SK-N-SH (cell line): ENCODE measurements at regions not wholly inside any gene's neighbourhood (a gene's known extent, or its start where the extent isn't known, plus 50 kb on each side); places are given as distances from the start of the nearest gene placed in this dataset.

Experiments
- CTCF ChIA-PET: fragments of 300-600, 350-600 bp; formaldehyde crosslinking; extraction: SDS; loops from one replicate; lab custom pipeline; 2021; lab: Yijun Ruan, JAX
- POLR2A ChIA-PET: fragments of 350-600 bp; sonication (Branson Sonifier 250); formaldehyde crosslinking; extraction: SDS; loops from one replicate; lab custom pipeline; 2020; ENCODE audit warnings: antibody characterized with exemption, inconsistent platforms; lab: Yijun Ruan, JAX
- DNase-seq: peaks from one replicate; pipeline ENCODE4 v3.0.0; 2012
- H2AFZ ChIP-seq: fragments of 200-600 bp; sonication (generic); 2 replicates; pipeline ENCODE4 v1.8.1; 2016; ENCODE audit warnings: antibody characterized with exemption, mild to moderate bottlenecking, low read depth
- H3F3A ChIP-seq: fragments of 200-600 bp; sonication (generic); replicated peaks from 2 replicates; pipeline ENCODE3; 2016; ENCODE audit warnings: antibody characterized with exemption, mild to moderate bottlenecking; ENCODE audit not compliant: insufficient read depth
- H3K27ac ChIP-seq, 2 experiments: fragments of 200-500 bp in 1 of 2; fragments of 200-600 bp in 1 of 2; sonication (Bioruptor generic) in 1 of 2; sonication (generic), shearing (Covaris generic) in 1 of 2; 2 replicates each; pipeline versions ENCODE4 v1.5.1 to v1.6.1; 2014 to 2016; ENCODE audit warnings: low read depth in 2 of 2, inconsistent platforms in 1 of 2, low read length in 1 of 2, mild to moderate bottlenecking in 1 of 2, mixed read lengths in 1 of 2
- H3K27me3 ChIP-seq: fragments of 200-600 bp; sonication (generic), shearing (Covaris generic); 2 replicates; pipeline ENCODE4 v1.6.1; 2016; ENCODE audit warnings: mixed run types; ENCODE audit not compliant: insufficient read depth
- H3K36me3 ChIP-seq, 2 experiments: fragments of 200-500 bp in 1 of 2; fragments of 200-600 bp in 1 of 2; sonication (Bioruptor generic) in 1 of 2; sonication (generic) in 1 of 2; replicated peaks in 1 of 2; 2 replicates each; pipeline versions ENCODE3 to v1.5.1; 2014 to 2016; ENCODE audit warnings: low read length in 1 of 2, mild to moderate bottlenecking in 1 of 2; ENCODE audit not compliant: insufficient read depth in 2 of 2, control insufficient read depth in 1 of 2
- H3K4me1 ChIP-seq, 2 experiments: fragments of 200-500 bp in 1 of 2; fragments of 200-600 bp in 1 of 2; sonication (Bioruptor generic) in 1 of 2; sonication (generic), shearing (Covaris generic) in 1 of 2; 2 replicates each; pipeline versions ENCODE4 v1.5.1 to v1.6.1; 2014 to 2016; ENCODE audit warnings: low read depth in 1 of 2, low read length in 1 of 2, mixed run types in 1 of 2; ENCODE audit not compliant: insufficient read depth in 2 of 2, control insufficient read depth in 1 of 2
- H3K4me2 ChIP-seq: fragments of 200-600 bp; sonication (generic), shearing (Covaris generic); 2 replicates; pipeline ENCODE4 v1.6.1; 2017; ENCODE audit warnings: mixed run types
- H3K4me3 ChIP-seq, 2 experiments: fragments of 200-500 bp in 1 of 2; fragments of 200-600 bp in 1 of 2; sonication (Bioruptor generic) in 1 of 2; sonication (generic), shearing (Covaris generic) in 1 of 2; 2 replicates each; pipeline versions ENCODE4 v1.5.1 to v1.8.1; 2014 to 2016; ENCODE audit warnings: low read depth in 2 of 2, inconsistent platforms in 1 of 2, low read length in 1 of 2, mild to moderate bottlenecking in 1 of 2, mixed read lengths in 1 of 2, moderate library complexity in 1 of 2
- H3K79me2 ChIP-seq: fragments of 200-600 bp; sonication (generic); 2 replicates; pipeline ENCODE4 v1.8.1; 2017; ENCODE audit warnings: mild to moderate bottlenecking; ENCODE audit not compliant: insufficient read depth
- H3K9ac ChIP-seq: fragments of 200-600 bp; sonication (generic); 2 replicates; pipeline ENCODE4 v1.6.1; 2017; ENCODE audit warnings: mixed run types
- H3K9me2 ChIP-seq: fragments of 200-600 bp; sonication (generic); 2 replicates; pipeline ENCODE4 v1.6.1; 2017; ENCODE audit warnings: mixed run types
- H3K9me3 ChIP-seq: fragments of 200-600 bp; sonication (generic); 2 replicates; pipeline ENCODE4 v1.6.1; 2017; ENCODE audit warnings: mixed run types, mild to moderate bottlenecking, moderate library complexity
- H4K20me1 ChIP-seq: fragments of 200-600 bp; sonication (generic); 2 replicates; pipeline ENCODE4 v1.6.1; 2017; ENCODE audit warnings: mild to moderate bottlenecking, mixed run types; ENCODE audit not compliant: insufficient read depth
- CTCF ChIP-seq: fragments of 200-600 bp; sonication (generic); IDR thresholded peaks from 2 replicates; pipeline ENCODE4 v1.6.1; 2017; ENCODE audit warnings: antibody characterized with exemption, mild to moderate bottlenecking, moderate library complexity
- FOSL2 ChIP-seq: IDR thresholded peaks from 2 replicates; pipeline ENCODE4 v1.4.0; 2012; ENCODE audit warnings: low read depth, mild to moderate bottlenecking, moderate library complexity, borderline replicate concordance
- FOXJ3 ChIP-seq: sonication (generic); formaldehyde crosslinking; IDR thresholded peaks from 2 replicates; pipeline ENCODE4 v1.5.1; 2020; ENCODE audit warnings: mild to moderate bottlenecking, missing genetic modification reagents
- GABPA ChIP-seq: IDR thresholded peaks from 2 replicates; pipeline ENCODE4 v1.4.0; 2012; ENCODE audit warnings: low read depth, mild to moderate bottlenecking
- MEF2A ChIP-seq: IDR thresholded peaks from 2 replicates; pipeline ENCODE4 v1.4.0; 2012; ENCODE audit warnings: low read depth, borderline replicate concordance
- MXI1 ChIP-seq: IDR thresholded peaks from 2 replicates; pipeline ENCODE4 v1.6.1; 2012; ENCODE audit warnings: mild to moderate bottlenecking, low read depth, low read length, improper control_type of control experiment
- NRF1 ChIP-seq: IDR thresholded peaks from 2 replicates; pipeline ENCODE4 v1.6.1; 2012; ENCODE audit warnings: low read depth, mild to moderate bottlenecking, low read length
- POLR2AphosphoS5 ChIP-seq: IDR thresholded peaks from 2 replicates; pipeline ENCODE4 v1.6.1; 2012; ENCODE audit warnings: low read depth, low read length
- RAD21 ChIP-seq: IDR thresholded peaks from 2 replicates; pipeline ENCODE4 v1.6.1; 2012; ENCODE audit warnings: mild to moderate bottlenecking, low read length
- RXRA ChIP-seq: IDR thresholded peaks from 2 replicates; pipeline ENCODE4 v1.4.0; 2012; ENCODE audit warnings: low read depth, mild to moderate bottlenecking, borderline replicate concordance
- SIN3A ChIP-seq: IDR thresholded peaks from 2 replicates; pipeline ENCODE4 v1.6.1; 2012; ENCODE audit warnings: low read depth, mild to moderate bottlenecking, low read length, moderate library complexity, borderline replicate concordance
- SMC3 ChIP-seq: IDR thresholded peaks from 2 replicates; pipeline ENCODE4 v1.6.1; 2012; ENCODE audit warnings: low read depth, low read length, improper control_type of control experiment
- YY1 ChIP-seq: IDR thresholded peaks from 2 replicates; pipeline ENCODE4 v1.4.0; 2012; ENCODE audit warnings: low read depth, mild to moderate bottlenecking
- WGBS: methylation state at CpG from one replicate; pipeline ENCODE4 v1.1.6; 2017; ENCODE audit warnings: low lambda C conversion rate; 5-methylcytosine and 5-hydroxymethylcytosine counted together
- TF ChIP-seq, protein P1 (sequence below): IDR thresholded peaks from 2 replicates; pipeline ENCODE4 v1.6.1; 2012; ENCODE audit warnings: mild to moderate bottlenecking, low read depth, low read length, moderate library complexity
- TF ChIP-seq, protein P2 (sequence below): IDR thresholded peaks from 2 replicates; pipeline ENCODE4; 2012

DNA sequence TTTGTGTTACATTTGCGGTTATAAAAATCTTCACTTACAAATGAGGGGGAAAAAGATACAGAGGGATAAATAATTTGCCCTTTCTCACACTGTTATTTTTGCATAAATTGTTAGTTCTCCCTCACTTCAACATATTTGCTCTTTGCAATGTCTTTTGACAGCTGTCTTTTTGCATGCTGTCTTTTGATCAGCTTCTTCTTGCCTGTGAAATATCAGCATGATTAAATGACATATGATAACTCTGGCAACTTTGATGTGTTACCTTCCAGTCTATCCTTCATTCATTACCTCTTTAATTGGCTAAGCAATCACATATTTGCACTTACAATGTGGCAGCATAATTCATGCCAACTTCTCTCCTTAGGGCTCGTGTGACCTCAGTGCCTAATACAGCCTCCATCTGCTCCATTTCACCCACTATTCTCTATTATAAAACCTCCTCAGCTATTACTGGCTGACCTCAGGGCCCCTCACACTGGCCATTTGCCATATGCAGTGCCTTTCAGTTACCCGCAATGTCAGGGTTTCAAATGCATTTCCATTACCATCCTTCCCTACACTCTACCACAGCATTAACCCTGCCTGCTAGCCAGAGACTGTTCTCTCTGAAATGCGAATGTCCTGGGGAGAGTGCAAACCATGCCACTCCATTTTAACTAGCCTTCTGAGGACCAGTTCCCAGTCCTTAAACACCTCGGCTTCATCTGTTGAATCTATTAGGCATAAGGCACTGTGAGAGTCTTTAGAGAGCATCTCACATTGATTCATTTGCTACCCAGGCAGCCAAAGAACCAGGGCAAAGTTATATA, 1056.6 kb upstream of the CHAC2 start:
- H3K9ac ChIP-seq: no peak overlapping the region
- ChIA-PET CTCF (no interaction called here), POLR2A (no interaction called here)
- H3K4me2 ChIP-seq: no peak overlapping the region
- H3K27me3 ChIP-seq: no peaks in the 10 kb centered on the region
- H2AFZ ChIP-seq: no peak overlapping the region
- H3F3A ChIP-seq: no peaks in the 10 kb centered on the region
- H3K79me2 ChIP-seq: no peaks in the 10 kb centered on the region
- H3K9me3 ChIP-seq: no peaks in the 10 kb centered on the region
- H3K4me1 ChIP-seq: no peaks in the 10 kb centered on the region
- no peaks in the 10 kb centered on the region for H3K36me3 ChIP-seq
- WGBS: 9% methylated on average over 5 of the region's 5 CpGs
- no peak overlapping the region for H3K4me3 ChIP-seq
- H4K20me1 ChIP-seq: no peaks in the 10 kb centered on the region
- TF ChIP-seq YY1: no peak
- no peak for TF ChIP-seq SIN3A
- TF ChIP-seq POLR2AphosphoS5: no peak
- no peak for TF ChIP-seq RXRA
- no peak for TF ChIP-seq NRF1
- TF ChIP-seq, protein P1, sequence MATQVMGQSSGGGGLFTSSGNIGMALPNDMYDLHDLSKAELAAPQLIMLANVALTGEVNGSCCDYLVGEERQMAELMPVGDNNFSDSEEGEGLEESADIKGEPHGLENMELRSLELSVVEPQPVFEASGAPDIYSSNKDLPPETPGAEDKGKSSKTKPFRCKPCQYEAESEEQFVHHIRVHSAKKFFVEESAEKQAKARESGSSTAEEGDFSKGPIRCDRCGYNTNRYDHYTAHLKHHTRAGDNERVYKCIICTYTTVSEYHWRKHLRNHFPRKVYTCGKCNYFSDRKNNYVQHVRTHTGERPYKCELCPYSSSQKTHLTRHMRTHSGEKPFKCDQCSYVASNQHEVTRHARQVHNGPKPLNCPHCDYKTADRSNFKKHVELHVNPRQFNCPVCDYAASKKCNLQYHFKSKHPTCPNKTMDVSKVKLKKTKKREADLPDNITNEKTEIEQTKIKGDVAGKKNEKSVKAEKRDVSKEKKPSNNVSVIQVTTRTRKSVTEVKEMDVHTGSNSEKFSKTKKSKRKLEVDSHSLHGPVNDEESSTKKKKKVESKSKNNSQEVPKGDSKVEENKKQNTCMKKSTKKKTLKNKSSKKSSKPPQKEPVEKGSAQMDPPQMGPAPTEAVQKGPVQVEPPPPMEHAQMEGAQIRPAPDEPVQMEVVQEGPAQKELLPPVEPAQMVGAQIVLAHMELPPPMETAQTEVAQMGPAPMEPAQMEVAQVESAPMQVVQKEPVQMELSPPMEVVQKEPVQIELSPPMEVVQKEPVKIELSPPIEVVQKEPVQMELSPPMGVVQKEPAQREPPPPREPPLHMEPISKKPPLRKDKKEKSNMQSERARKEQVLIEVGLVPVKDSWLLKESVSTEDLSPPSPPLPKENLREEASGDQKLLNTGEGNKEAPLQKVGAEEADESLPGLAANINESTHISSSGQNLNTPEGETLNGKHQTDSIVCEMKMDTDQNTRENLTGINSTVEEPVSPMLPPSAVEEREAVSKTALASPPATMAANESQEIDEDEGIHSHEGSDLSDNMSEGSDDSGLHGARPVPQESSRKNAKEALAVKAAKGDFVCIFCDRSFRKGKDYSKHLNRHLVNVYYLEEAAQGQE: no peak
- H3K9me2 ChIP-seq: no peaks in the 10 kb centered on the region
- no peak overlapping the region for H3K27ac ChIP-seq
- DNase-seq: no peak

- no peak for DNase-seq
- no peaks in the 10 kb centered on the region for H3F3A ChIP-seq
- POLR2A ChIA-PET: no interaction called here
- H3K27ac ChIP-seq: no peak overlapping the region
- H3K4me1 ChIP-seq: no peaks in the 10 kb centered on the region
- no peaks in the 10 kb centered on the region for H3K9me2 ChIP-seq
- H3K4me2 ChIP-seq: no peak overlapping the region
- H4K20me1 ChIP-seq: no peaks in the 10 kb centered on the region
- H3K4me3 ChIP-seq: no peak overlapping the region
- H3K27me3 ChIP-seq: no peaks in the 10 kb centered on the region
- H2AFZ ChIP-seq: no peak overlapping the region
- CTCF ChIA-PET: no interaction called here
- no peaks in the 10 kb centered on the region for H3K36me3 ChIP-seq
- H3K9me3 ChIP-seq: no peaks in the 10 kb centered on the region
- H3K79me2 ChIP-seq: no peaks in the 10 kb centered on the region
- TF ChIP-seq MEF2A (no peak), GABPA (no peak), FOSL2 (no peak), SMC3 (no peak), MXI1 (no peak), FOXJ3 (CRISPR knock-in tag) (no peak), RAD21 (no peak), CTCF (no peak)
- TF ChIP-seq, protein P2, sequence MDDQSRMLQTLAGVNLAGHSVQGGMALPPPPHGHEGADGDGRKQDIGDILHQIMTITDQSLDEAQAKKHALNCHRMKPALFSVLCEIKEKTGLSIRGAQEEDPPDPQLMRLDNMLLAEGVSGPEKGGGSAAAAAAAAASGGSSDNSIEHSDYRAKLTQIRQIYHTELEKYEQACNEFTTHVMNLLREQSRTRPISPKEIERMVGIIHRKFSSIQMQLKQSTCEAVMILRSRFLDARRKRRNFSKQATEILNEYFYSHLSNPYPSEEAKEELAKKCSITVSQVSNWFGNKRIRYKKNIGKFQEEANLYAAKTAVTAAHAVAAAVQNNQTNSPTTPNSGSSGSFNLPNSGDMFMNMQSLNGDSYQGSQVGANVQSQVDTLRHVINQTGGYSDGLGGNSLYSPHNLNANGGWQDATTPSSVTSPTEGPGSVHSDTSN: no peak
- no peak overlapping the region for H3K9ac ChIP-seq
These were observed 1063.4 kb upstream of the CHAC2 start for GRCh38 chr2:52704251-52704650.
